ENCODE measurements at regions not wholly inside any gene's neighbourhood (a gene's known extent, or its start where the extent isn't known, plus 50 kb on each side); places are given as distances from the start of the nearest gene placed in this dataset.

DNA sequence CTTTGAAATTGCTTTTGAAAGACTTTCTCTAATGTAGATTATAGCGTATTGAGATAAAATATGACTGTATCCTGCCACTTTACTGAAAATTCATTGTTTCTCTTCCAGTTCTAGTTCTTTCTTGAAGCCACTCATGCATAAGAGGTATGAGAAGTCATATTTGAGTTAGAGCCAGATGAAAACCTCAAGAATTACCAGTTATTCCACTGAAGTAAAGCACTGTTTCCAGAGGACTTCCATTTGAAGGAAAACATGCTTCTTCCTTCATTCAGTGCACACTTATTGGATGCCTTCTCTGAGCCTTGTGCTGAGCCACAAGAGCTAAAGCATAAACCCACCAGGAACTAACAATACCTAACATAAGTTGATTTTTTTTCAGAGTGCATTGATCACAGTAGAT is 513.4 kb downstream of the ZNF385D start:
- no peak overlapping the region for H3K4me3 ChIP-seq (ENCODE audit: low read depth, poor library complexity, severe bottlenecking)
- intact Hi-C loops (cut with DNase I; ENCODE audit: low total_unique reads), result no loop called here
- 83 to 86% methylated on average over 1 of the region's 1 CpG for WGBS, 2 donors
- no peak for DNase-seq (ENCODE audit: low spot score in 2 of 2)
- TF ChIP-seq, protein P1, sequence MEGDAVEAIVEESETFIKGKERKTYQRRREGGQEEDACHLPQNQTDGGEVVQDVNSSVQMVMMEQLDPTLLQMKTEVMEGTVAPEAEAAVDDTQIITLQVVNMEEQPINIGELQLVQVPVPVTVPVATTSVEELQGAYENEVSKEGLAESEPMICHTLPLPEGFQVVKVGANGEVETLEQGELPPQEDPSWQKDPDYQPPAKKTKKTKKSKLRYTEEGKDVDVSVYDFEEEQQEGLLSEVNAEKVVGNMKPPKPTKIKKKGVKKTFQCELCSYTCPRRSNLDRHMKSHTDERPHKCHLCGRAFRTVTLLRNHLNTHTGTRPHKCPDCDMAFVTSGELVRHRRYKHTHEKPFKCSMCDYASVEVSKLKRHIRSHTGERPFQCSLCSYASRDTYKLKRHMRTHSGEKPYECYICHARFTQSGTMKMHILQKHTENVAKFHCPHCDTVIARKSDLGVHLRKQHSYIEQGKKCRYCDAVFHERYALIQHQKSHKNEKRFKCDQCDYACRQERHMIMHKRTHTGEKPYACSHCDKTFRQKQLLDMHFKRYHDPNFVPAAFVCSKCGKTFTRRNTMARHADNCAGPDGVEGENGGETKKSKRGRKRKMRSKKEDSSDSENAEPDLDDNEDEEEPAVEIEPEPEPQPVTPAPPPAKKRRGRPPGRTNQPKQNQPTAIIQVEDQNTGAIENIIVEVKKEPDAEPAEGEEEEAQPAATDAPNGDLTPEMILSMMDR (IDR thresholded peaks at IDR 0.05), result no peak
- no peak for TF ChIP-seq POLR2A (IDR thresholded peaks at IDR 0.05)

GRCh38 chr3:21235491-21235890 is 515.5 kb downstream of the ZNF385D start:
- H3K4me3 ChIP-seq (ENCODE audit: low read depth, poor library complexity, severe bottlenecking), result no peak overlapping the region
- intact Hi-C loops (cut with DNase I; ENCODE audit: low total_unique reads), result no loop called here
- TF ChIP-seq, protein P1 (IDR thresholded peaks at IDR 0.05), result no peak
- TF ChIP-seq POLR2A (IDR thresholded peaks at IDR 0.05), result no peak
- 64 to 81% methylated on average over 4 of the region's 4 CpGs for WGBS, 2 donors
- no peak for DNase-seq (ENCODE audit: low spot score in 2 of 2)

GRCh38 chr3:21234933-21235332 is 516.1 kb downstream of the ZNF385D start:
- intact Hi-C loops (cut with DNase I; ENCODE audit: low total_unique reads), result no loop called here
- H3K4me3 ChIP-seq (ENCODE audit: low read depth, poor library complexity, severe bottlenecking), result no peak overlapping the region
- DNase-seq (ENCODE audit: low spot score in 2 of 2), result no peak
- TF ChIP-seq, protein P1 (IDR thresholded peaks at IDR 0.05), result no peak
- TF ChIP-seq POLR2A (IDR thresholded peaks at IDR 0.05), result no peak
- 87 to 96% methylated on average over 1 of the region's 1 CpG for WGBS, 2 donors

DNA sequence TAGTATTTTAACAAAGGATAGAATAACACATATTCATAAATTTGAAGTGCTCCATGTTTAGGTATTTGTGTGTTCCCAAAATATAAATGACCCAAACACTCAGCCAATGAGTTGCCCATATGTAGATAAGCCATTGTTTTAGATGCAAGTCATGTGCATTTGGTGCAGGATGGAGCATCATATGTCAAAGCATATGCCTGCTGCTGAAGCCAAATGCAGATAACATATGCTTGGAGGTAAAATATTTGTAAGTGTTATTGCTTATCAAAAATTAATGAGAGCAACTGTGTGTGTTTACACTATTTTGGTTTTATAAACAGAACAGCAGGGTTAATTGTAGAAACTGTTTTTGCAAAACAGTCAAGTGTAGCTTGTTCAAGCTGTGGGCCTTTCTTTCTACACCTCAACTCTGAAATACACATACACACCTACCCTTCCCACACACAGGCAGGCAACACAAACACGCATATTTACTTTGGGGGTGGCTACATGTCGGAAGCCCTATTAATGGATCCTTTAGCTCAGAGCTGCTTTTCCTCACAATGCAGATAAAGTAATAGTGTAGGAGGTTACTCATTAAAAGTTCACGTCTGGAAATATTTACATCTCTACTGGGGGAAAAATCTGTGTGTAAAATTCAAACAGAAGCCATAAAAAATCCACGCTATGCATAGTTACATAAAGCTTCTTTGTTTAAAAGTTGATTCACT is 521.4 kb downstream of the ZNF385D start:
- no peak for DNase-seq (ENCODE audit: low spot score in 2 of 2)
- WGBS, 2 donors, result 79 to 80% methylated on average over 4 of the region's 4 CpGs
- intact Hi-C loops (cut with DNase I; ENCODE audit: low total_unique reads), result no loop called here
- TF ChIP-seq, protein P1 (IDR thresholded peaks at IDR 0.05), result no peak
- no peak for TF ChIP-seq POLR2A (IDR thresholded peaks at IDR 0.05)
- no peak overlapping the region for H3K4me3 ChIP-seq (ENCODE audit: low read depth, poor library complexity, severe bottlenecking)

DNA sequence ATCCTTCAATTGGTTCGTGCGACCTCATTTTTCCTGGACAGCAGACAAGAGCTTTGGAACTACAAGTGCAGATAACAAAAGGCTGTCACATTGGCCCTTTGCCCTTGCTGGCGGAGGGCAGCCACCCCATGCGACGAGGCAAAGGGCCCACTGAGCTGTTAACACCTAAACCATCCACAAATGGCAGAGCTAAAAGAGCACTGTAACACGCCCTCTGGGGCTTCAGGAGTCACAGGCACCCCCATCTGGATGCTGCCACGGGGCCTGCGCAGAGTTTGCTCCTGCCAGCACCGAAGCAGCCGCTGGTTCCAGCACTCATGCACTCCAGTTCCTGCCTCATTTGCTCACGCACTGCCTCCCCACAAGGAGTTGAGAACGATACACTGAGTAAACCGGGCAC is 524.9 kb downstream of the ZNF385D start:
- 84 to 91% methylated on average over 13 of the region's 13 CpGs for WGBS, 2 donors
- H3K4me3 ChIP-seq (ENCODE audit: low read depth, poor library complexity, severe bottlenecking), result no peak overlapping the region
- intact Hi-C loops (cut with DNase I; ENCODE audit: low total_unique reads), result no loop called here
- TF ChIP-seq, protein P1 (IDR thresholded peaks at IDR 0.05), result no peak
- TF ChIP-seq POLR2A (IDR thresholded peaks at IDR 0.05), result no peak
- no peak for DNase-seq (ENCODE audit: low spot score in 2 of 2)

DNA sequence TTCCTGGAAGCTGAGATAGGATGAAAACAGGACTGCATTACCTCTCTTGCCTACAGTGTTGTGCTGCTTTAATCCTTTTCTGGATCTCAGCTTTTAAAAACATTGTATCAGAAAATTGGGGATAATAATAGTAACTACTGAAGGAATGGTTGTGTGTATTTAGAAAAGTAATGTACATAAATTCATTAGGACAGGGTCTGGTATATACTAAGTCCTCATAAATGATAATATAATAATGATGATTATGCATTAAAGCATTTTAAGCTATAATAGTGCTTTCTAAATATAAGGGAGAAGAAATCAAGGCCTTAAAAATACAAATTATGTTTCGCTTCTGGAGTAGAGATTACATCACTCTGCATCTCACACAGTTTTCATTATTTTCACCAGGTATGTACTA is 530.1 kb downstream of the ZNF385D start:
- no peak overlapping the region for H3K4me3 ChIP-seq (ENCODE audit: low read depth, poor library complexity, severe bottlenecking)
- intact Hi-C loops (cut with DNase I; ENCODE audit: low total_unique reads), result no loop called here
- no peak for DNase-seq (ENCODE audit: low spot score in 2 of 2)
- no peak for TF ChIP-seq POLR2A (IDR thresholded peaks at IDR 0.05)
- TF ChIP-seq, protein P1 (IDR thresholded peaks at IDR 0.05), result no peak
- 91 to 97% methylated on average over 1 of the region's 1 CpG for WGBS, 2 donors
